Peyer's patch (tissue), 4 donors: ENCODE measurements at regions not wholly inside any gene's neighbourhood (a gene's known extent, or its start where the extent isn't known, plus 50 kb on each side); places are given as distances from the start of the nearest gene placed in this dataset.

Source experiments
- POLR2A ChIP-seq, 2 donors: fragments of 450-650 bp; IDR thresholded peaks; one replicate each; pipeline ENCODE4 v1.5.1; 2017; ENCODE audit warnings: antibody characterized with exemption in 2 of 2, mild to moderate bottlenecking in 2 of 2, moderate library complexity in 2 of 2
- TF ChIP-seq, protein P1 (sequence below), 6 experiments: fragments of 450-650 bp in 4 of 6; fragments of 200-600 bp in 2 of 6; sonication (generic) in 1 of 6; IDR thresholded peaks; one replicate each; pipeline ENCODE4 v1.5.1; 2017 to 2019; ENCODE audit warnings: antibody characterized with exemption in 6 of 6, mild to moderate bottlenecking in 3 of 6, moderate library complexity in 1 of 6

DNA sequence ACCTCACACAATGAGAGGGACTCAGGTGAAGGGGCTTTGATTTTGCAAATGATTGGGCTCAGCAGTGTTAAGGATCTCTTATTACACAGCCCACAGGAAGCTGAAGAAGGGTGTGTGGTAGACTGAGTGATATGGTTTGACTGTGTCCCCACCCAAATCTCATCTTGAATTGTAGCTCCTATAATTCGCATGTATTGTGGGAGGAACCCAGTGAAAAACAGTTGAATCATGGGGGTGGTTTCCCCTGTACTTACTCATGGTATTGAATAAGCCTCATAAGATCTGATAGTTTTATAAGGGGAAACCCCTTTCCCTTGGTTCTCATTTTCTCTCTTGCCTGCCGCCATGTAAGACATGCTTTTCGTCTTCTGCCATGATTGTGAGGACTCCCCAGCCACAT lies 132.5 kb upstream of the FBXL7 start:
- no peak for TF ChIP-seq POLR2A (IDR thresholded peaks at IDR 0.05)
- TF ChIP-seq, protein P1, sequence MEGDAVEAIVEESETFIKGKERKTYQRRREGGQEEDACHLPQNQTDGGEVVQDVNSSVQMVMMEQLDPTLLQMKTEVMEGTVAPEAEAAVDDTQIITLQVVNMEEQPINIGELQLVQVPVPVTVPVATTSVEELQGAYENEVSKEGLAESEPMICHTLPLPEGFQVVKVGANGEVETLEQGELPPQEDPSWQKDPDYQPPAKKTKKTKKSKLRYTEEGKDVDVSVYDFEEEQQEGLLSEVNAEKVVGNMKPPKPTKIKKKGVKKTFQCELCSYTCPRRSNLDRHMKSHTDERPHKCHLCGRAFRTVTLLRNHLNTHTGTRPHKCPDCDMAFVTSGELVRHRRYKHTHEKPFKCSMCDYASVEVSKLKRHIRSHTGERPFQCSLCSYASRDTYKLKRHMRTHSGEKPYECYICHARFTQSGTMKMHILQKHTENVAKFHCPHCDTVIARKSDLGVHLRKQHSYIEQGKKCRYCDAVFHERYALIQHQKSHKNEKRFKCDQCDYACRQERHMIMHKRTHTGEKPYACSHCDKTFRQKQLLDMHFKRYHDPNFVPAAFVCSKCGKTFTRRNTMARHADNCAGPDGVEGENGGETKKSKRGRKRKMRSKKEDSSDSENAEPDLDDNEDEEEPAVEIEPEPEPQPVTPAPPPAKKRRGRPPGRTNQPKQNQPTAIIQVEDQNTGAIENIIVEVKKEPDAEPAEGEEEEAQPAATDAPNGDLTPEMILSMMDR (IDR thresholded peaks at IDR 0.05), result no peak
